ENCODE measurements at regions not wholly inside any gene's neighbourhood (a gene's known extent, or its start where the extent isn't known, plus 50 kb on each side); places are given as distances from the start of the nearest gene placed in this dataset.

DNA sequence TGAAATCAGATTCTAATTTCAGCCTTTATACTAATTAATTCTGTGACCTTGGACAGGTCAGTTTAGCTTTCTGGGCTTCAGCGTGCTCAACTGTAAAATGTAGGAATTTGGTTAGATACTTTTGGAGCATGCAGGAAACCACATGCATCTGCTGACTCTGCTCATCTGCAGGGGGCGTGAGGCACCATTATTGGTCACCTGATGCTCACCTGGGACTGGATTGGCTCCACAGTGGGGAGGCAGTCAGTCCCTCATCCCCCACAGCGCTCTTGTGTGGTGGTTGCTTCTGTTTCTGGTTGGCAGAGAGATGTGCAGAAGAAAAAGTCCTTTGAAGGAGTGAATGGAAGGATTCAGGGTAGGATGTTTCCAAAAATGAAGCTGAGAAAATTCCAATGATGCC, 150.9 kb upstream of the MTPN start:
- TF ChIP-seq CTCF (IDR thresholded peaks at IDR 0.05; ENCODE audit: low read depth, low read length) = no peak
- TF ChIP-seq POLR2A (IDR thresholded peaks at IDR 0.05; ENCODE audit: extremely low read depth, insufficient read length) = no peak
- no peak for TF ChIP-seq MAX (IDR thresholded peaks at IDR 0.05; ENCODE audit: low read depth, low read length)
- TF ChIP-seq MYC (IDR thresholded peaks at IDR 0.05; ENCODE audit: low read depth, low read length) = no peak

Data from NB4 (cell line).